Effector CD4-positive, alpha-beta T cell (primary cell): ENCODE measurements at regions not wholly inside any gene's neighbourhood (a gene's known extent, or its start where the extent isn't known, plus 50 kb on each side); places are given as distances from the start of the nearest gene placed in this dataset.
"Not testable (repeated sequence)": the region's sequence is repeated elsewhere in the genome, so short reads cannot be mapped to it uniquely, and the experiment has no call there.

Experiments used
- DNase-seq: peaks from one replicate; pipeline ENCODE4 v3.0.0-alpha.2; 2020

DNA sequence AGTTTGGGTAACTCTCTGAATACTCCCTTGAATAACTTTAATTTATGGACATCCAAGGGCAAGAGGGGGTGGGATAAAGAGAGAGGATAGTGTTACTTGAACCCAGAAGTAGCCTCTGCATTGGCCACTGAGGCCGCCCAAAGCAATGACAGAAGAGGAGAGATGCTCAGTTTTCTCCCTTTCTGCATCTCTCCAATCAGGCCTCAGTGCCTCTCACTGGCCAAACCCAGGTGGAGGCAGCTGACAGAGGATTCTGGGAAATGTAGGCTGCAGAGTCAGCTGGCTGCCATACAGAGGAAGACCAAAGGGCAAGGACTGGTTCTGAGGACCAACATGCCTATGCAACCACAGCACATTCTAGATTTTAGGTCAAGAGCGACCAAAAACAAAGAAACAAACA lies 719.4 kb downstream of the MAT2B start:
- DNase-seq: no peak

DNA sequence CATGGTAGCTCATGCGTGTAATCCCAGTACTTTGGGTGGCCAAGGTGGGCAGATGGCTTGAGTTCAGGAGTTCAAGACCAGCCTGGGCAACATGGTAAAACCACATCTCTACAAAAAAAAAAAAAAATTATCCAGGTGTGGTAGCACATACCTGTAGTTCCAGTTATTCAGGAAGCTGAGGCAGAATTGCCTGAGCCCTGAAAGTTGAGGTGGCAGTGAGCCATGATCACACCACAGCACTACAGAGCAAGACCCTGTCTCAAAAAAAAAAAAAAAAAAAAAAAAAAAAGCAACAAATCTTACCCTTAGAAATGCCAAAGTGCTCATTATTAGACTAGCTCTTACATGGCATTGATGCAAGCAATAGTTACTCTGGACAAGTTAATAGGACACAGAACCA lies 724.9 kb downstream of the MAT2B start:
- no peak for DNase-seq

DNA sequence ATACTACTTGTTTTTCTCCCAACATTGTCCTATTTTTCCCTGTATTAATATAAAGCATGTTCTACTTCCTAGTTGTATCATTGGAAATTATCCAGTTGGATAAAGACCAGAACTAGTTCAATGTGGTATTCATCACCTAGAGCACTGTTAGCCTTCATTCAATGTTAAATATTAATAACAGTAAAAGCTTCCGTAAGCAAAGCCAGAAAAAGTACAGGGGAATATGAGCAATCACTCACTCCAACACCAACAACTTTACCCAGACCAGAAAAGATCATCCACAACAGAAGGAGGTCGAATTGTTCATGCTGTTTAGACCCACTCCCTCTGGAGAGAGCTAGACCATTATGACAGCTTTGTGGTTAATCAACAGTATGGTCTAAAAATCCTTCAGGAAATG lies 728.4 kb downstream of the MAT2B start:
- no peak for DNase-seq

DNA sequence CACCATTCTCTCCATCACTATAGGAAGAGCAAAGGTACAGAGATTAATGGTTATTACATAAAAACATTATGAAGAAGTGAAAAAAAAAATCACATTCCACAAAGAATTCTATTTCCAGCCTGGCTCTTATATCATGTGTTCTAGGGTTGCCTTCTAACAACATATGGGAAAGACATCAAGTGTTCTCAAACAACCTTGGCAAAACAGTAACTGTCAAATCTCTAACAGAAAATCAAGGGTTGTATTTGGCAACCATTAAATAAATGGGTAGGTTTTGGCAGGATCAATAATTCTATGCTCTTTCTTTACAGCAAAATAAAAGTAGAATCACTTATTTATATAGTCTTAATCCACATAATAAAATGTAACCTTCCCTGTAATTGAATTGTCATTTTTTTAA lies 728.9 kb downstream of the MAT2B start:
- DNase-seq: no peak

DNA sequence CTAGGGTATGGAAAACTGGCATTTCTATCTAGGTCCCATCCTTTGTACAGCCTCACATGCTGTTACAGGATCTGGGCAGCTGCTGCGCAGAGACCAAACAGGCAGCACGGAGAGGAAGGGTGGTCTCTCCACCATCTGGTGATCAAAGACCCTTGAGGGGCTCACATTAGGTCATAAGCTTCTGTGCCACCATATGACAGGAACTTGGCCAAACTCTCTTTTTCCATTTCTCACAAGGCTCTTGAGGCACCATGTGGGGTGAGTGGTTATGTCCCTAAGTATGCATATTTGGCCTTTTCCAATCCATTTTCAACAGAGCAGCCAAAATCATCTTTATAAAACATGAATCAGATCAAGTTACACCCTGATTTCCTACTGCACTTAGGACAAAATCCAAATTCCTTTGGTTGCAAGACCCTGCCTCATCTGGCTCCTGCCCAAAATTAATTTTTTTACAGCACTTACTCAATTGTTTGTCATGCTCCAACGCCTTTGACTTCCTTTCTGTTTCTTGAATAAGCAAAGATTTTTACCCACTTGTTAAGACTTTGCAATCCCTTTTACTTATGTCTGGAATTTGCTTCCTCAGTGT lies 730.0 kb downstream of the MAT2B start:
- no peak for DNase-seq

DNA sequence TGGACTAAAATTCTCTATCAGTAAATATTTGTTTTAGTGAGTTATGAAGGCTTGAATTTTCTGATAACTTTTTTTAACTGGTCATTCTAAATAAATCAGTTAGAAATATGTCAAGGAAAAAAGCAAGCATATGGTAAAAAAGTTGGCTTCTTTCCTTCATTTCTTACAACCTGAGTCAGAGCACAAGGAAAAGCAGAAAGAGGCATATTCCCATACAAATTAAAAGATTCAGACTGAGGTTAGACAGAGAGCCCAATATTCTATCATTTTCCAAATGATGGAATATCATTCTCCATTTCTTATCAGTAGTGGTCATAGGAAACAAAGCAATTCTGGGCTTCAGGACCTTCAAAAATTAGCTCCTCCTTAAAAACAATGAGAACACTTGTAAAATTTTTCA lies 732.1 kb downstream of the MAT2B start:
- DNase-seq: no peak

DNA sequence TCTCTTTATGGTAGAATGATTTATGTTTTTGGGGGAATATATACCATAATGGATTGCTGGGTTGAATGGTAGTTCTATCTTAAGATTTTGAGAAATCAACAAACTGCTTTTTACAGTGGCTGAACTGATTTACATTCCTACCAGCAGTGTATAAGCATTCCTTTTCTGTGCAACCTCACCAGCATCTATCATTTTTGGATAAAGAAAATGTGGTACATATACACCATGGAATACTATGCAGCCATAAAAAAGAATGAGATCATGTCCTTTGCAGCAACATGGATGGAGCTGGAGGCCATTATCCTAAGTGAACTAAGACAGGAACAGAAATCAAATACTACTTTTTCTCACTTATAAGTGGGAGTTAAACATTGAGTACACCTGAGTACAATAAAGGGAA lies 746.4 kb downstream of the MAT2B start:
- not testable (repeated sequence) for DNase-seq

DNA sequence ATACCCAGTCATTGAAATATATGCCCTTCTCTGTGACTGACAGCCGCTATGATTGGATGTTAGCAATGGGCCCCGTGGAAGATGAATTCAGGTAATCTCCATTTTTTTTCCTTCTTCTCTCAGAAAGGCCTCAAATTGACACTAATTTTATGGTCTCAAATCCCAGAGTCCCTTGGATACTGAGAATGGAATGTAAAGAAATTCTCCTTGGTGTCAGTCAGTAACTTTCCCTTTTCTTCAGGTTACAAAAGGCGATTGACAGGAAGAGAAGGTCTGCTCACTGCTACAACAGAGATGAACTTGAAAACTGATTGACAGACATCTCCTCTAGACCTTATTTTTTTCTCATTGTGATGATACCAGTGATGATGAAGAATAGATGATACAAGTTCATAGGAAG lies 748.3 kb downstream of the MAT2B start:
- DNase-seq: no peak

DNA sequence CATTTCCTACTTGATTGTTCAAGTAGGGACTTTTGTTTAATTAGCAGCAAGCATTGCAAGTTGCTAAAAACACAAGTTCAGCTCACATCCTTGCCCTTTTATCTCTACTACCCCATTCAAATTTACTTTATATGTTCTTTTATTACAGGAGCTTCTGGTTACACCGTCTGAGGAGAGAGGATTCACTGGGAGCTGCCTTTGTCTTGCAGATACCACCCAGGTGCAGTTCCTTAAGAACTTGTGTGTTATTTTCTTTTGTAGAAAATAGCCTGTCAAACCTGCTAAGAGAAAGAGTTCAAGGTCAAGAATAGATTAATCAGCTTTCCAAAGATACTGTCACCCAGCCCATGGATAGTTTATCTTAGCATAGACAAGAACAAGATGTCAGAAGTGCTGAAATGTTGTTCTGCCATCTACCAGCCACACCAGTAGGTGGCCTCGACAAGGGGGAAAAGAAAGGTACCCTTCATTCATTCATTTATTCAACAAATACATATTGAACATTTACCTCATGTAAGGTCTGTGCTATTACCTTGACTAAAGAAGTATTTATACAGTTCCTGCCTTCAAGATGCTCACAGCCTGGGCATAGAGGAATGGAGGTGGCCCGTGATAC lies 750.3 kb downstream of the MAT2B start:
- DNase-seq: no peak

DNA sequence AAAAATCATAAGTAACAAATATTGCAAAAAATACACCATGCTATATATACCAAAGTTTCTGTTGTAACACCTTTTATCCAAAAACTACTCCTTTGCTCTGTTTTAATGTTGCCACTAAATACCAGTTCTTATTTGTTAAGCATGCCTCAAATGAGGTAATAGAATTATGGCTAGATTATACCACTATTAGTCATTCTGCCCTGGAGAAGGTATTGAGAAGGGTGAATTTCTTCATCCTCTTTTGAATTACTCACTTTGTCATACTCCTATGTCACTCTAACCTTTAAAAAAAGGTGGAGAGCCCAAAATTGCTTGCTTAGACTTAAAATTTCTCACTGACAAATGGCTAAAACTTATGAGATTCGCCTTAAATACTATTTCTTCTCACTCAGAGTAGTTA lies 750.9 kb downstream of the MAT2B start:
- DNase-seq: no peak

DNA sequence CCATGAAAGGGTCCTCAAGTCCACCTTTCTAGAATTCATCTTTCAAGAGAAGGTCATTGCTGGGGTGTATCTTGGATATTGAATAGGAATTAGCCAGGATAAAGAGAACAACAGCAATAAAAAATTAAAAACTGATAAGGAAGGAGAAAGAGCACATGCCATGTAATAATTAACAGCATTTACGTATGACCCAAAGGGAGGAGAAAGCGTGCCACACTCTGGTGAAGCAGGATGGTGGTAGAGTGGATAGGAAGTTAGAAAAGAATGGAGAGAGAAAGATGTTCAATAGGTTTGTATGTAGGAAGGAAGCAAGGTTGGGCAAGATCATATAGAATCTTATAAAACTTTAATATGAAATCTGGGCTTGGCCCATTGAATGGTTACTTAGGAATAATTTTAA lies 751.5 kb downstream of the MAT2B start:
- DNase-seq: no peak

DNA sequence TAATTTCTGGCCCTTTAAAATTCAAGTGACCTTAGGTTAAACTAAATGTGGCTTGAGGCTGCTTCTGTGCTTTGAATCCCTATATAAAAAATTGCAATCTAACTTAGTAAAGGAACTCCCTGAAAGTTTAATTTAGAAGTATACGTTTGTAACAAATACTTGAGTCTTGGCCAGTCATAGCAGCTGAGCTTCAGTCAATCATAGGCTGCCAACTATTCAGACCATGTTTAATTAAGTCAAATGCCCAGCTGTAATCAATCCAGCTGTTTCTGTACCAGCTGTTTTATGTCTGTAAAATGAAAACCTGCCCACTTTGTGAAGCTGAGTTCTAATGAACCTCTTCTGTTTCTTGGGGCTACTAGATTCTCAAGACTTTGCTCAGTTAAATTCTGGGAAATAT lies 760.1 kb downstream of the MAT2B start:
- no peak for DNase-seq

DNA sequence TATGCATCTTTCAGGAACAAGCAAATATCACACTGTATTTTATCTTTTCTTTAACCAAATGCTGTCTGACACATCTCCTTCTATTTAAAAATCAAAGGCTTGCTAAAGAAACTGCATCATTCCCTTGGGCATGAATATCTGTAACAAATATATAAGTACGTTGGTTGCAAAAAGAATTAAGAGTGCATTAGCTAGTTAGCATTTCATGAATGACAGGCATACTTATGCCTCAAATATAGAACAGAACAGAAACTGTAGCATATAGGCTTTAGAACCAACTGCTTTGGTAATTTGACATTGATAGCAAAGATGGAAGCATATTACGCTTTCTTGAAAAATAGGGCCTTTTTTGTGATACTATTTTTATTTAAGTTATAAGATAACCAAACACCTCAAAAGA lies 761.2 kb downstream of the MAT2B start:
- no peak for DNase-seq

DNA sequence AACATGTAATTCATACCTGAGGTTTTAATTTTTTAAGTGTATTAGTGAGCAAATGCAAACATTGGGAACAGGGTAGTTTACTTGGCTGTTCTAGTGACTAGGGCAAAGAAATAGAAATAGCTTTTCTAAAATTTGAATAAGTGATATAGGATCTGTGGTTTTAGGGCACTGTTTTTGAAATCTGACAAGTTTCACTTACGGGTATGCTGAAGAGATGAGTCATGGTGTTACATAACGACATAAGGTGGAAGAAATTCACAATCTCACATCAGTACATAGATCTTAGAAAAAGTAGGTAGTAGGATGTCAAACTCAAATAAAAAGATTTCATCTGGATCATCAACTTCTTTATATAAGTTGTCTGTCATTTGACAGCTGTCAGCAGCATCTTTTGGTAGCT lies 772.3 kb downstream of the MAT2B start:
- no peak for DNase-seq

DNA sequence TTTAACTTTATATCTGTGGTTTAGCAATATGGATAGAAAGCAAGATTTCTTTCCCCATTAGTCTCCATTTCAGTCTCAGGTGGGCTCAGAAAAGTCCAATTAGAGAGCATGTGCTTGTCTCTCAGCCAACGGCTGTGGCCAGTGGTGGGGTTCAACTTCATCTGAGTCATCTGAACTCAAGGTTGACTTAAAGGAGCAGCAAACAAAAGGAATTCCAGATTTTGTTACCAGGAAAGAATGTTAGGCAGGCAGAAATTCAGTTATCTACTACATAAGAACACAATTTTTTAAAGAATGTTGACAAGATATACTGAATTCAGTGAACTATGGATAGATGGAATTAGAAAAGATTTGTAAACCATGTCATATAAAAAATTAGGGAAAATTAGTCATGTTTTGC lies 784.1 kb downstream of the MAT2B start:
- DNase-seq: no peak

DNA sequence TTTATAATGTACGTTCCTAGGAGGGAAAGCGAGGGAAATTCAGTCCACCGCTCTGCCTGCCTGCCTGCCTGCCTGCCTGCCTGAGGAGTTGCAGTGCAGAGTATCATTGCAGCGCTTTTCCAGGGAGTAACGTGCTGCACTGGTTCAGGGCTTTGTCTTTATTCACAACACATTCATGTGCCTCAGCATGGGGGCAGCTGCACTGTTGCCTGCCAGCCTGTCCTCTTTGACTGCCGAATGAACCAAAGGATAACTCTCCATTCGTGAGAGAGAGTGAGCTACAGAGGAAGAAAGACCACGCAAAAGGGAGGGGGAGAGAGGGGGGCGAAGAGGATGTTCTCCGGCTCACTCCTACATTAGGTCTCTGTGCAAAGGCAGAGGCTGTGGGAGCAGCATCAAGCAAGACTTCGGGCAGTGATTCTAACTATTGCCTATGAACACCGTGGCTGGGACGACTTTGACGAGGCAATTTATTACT lies 791.2 kb downstream of the MAT2B start:
- DNase-seq: no peak

DNA sequence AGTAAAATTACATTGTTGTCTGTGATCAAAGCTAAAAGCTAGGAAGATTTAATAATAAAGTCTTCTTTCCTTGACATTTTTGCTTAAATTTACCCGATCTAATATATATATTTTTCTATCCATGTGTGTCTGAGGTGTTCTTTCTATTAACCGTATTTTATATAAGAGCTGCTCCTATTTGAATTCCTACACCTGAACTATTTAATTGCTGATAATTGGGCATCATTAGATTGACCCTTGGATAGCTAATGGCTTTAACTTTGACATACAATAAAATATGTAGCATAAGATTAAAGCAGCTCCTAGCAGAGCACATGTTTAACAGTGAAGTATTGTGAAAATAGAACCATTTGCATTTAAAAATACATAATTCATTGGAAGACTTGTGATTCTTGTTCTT lies 792.7 kb downstream of the MAT2B start:
- DNase-seq: no peak

DNA sequence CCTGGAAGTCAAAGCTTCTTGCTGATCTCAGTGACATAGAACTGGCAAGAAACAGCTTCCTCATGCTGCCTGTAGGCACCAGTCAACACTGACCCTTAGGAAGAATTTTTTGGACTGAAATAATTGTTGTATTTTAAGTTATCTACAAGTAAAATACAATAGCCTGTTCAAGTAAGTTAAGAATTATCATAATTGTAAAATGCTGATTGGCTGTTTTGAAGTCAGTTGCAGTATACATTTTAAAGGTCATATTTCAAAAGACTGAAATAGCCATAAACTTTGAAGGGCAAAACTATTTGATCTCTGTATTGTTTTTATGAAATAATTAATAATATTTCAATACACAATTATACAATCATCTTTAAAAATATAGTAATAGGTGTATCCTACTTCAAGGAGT lies 794.9 kb downstream of the MAT2B start:
- no peak for DNase-seq

DNA sequence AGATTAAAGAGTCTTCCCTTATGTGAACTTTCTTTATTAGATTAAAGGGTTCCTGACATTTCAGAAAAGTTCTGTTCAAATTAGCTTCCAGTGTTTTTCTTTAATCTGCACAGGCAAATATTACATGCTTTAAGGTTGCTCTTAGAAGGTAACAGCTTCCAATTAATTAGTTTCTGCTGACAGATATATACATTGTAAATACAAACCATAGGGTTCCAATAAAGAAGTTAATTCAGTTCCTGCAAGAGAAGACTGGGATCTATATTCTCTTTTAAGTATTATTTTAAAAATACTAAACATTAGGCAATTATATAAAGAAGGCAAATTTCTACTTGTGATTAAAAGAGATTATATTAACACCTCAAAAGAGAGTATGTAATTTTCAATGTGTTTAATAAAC lies 795.7 kb downstream of the MAT2B start:
- no peak for DNase-seq

DNA sequence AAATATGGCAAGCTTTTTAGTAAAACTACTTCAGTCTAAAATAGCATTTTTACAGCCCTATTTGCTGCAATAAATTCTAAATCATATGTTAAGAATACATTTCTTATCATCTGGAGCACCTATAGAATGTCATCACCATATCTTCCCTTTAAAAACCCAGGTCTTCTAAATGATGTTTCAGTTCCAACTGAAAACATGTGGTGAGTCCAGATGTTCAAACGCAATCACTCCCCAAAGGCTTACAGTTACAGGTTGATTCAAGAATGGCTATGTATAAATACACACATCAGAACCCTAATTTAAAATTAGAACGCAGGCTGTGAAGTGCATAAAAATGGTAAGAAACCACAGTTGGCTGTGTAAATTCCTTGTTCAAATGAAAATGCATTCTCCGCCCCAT lies 796.3 kb downstream of the MAT2B start:
- no peak for DNase-seq

DNA sequence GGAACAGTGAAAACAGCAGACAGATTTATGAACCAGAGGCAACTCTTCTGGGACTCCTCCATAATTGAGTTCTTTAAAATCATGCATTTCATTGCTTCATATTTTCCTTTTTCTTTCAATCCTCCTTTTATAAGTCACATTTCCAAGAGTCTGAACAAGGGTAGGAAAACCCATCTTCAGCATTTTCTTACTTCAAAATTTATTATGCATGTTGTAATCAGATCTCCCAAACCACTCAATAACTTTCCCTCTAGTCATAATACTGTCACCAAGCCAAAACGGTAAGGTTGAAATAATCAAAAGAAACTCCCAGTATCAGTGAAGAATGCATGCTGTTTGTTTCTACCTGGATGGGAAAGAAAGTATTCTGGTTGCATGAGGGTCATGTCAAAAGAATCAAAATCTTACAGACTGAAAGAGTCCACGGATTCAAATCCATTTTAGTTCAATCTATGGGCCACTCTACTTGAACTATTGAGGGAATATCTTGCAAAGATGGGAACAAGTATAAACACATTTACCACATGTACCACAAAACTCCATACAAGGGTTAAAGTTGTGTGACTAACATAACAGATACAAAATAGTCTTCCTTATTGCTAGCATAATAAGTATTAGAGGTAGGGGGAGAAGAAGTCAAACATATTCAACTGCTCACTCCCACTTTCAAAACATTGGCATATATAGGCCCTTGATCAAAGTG lies 797.3 kb downstream of the MAT2B start:
- DNase-seq: no peak

DNA sequence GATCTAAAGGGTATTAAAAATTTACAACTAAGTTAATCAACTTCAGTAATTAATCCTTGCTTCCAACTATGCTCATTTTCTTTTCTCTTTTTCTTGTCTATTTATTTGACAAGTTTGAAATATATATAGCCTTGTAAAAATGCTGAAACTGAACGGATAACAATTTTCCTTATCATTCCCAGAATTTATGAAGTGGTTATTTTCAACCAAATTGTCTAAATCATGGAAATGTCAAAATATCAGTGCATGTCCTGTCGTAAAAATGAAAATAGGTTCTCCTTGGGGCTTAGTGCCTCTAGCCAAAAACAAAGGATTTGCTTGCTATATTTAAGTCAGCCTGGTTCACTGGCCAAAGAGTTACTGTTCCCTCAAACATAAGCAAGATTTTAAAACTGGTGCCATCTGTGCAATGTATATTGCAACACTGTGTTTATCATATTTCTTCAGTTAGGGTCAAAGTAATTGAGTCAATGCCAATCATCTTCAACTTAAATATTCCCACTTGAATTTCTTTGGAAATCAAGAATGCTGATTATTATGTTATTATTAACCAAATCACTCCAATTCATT lies 798.3 kb downstream of the MAT2B start:
- no peak for DNase-seq

DNA sequence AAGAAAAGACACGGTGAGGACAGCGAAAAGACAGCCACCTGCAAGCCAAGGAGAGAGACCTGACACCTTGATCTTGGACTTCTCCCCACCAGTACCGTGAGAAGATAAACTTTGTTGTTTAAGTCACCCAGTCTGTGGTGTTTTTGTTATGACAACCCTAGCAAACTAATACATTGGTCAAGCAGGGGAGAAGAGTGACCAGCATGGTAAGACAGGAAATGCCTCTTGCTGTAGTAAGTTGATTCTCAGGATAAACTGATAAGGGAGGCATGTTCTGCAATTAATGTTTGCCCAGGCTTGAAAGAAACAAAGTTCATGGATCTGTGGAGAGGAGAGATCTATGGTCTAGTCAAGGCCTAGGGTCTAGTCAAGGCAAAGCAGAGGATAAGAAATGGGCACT lies 801.2 kb downstream of the MAT2B start:
- no peak for DNase-seq

DNA sequence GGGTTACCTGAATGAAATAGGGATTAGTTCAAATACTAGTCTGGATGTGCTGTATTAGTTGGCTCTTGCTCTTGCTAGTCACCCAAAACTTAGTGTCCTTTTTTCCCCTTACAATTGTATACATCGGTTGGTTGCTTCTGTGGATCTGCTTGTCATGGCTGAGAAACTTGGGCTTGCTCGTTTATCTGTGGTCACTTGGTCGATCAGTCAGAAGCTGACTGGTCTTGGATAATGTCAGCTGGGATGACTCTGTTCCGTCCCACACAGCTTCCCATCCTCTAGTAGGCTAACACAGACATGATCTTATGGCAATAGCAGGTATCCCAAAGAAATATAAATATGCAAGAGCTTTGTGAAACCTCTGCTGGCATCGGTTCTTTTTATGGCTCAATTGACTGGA lies 807.4 kb downstream of the MAT2B start:
- DNase-seq: no peak
